NAMALWA (cell line): ENCODE measurements at regions not wholly inside any gene's neighbourhood (a gene's known extent, or its start where the extent isn't known, plus 50 kb on each side); places are given as distances from the start of the nearest gene placed in this dataset.
"Not testable (repeated sequence)": the region's sequence is repeated elsewhere in the genome, so short reads cannot be mapped to it uniquely, and the experiment has no call there.

Experiments
- DNase-seq: peaks from one replicate; pipeline ENCODE4 v3.0.0-alpha.2; 2015; ENCODE audit warnings: low spot score

DNA sequence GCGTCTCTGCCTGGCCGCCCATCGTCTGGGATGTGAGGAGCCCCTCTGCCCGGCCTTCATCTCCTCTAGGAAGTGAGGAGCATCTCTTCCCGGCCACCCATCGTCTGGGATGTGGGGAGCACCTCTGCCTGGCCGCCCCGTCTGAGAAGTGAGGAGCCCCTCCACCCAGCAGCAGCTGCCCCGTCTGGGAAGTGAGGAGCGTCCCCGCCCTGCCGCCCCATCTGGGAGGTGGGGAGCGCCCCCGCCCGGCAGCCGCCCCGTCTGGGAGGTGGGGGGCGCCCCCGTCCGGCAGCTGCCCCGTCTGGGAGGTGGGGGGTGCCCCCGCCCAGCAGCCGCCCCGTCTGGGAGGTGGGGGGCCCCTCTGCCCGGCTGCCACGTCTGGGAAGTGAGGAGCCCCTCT is 153.7 kb upstream of the MYRIP start:
- not testable (repeated sequence) for DNase-seq

DNA sequence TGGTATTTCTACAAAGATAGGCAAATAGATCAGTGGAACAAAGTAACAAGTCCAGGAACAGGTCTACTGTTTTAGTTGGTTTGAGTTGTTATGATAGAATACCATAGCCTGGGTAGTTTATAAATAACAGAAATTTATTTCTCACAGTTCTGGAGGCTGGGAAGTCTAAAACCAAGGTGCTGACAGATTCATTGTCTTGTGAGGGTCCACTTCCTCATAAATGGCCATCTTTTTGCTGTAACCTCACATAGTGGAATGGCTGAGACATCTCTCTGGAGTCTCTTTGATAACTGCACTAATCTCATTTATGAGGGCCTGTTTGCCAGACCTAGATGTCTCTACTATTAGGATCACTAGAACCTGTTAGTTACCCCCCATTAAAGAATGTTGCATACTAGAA is 152.3 kb upstream of the MYRIP start:
- DNase-seq, result no peak

- no peak for DNase-seq
Observed at GRCh38 chr3:39657775-39658174, 151.6 kb upstream of the MYRIP start.

GRCh38 chr3:39664931-39665330 is 144.5 kb upstream of the MYRIP start:
- no peak for DNase-seq

DNA sequence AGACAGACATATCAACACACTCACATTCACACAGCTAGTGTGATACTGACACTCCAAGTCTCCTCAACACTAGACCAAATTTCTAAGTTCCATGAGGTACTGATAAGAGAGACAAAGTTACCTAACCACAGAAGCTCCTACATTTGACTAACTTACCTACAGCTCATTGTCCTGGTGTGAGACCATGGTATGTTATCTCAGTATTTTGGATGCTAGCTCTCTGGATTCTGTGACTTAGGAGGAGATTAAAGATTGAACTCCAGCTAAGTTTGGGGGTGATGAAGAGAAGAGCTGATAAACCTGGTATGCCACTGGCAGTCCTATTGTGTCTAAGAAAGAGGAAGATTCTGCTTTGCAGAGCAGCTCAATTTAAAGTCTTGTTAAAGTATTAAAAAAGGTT is 144.0 kb upstream of the MYRIP start:
- DNase-seq, result no peak

- peak; percentile 69 for DNase-seq
Observed at GRCh38 chr3:39668420-39668819, 141.0 kb upstream of the MYRIP start.

DNA sequence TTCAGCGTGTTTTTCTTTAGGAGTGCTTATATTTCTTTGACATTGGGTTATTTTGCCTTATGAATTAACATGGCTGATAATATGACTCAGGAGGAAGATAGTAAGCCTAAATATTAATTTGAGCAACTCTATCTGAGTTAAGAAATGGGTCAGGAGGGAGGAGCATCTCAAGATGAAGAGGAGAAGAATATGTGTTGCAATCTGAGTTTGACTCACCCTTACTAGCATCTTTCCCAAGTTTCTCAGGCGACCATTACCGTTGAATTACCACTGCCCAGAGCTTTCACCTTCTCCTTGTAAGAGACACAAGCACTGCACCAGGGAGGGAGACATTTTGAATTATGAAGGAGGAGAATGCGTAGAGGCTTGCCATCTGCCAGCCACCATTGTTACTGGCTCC is 138.3 kb upstream of the MYRIP start:
- DNase-seq, result no peak

- no peak for DNase-seq
Observed at GRCh38 chr3:39671600-39671999, 137.8 kb upstream of the MYRIP start.

DNA sequence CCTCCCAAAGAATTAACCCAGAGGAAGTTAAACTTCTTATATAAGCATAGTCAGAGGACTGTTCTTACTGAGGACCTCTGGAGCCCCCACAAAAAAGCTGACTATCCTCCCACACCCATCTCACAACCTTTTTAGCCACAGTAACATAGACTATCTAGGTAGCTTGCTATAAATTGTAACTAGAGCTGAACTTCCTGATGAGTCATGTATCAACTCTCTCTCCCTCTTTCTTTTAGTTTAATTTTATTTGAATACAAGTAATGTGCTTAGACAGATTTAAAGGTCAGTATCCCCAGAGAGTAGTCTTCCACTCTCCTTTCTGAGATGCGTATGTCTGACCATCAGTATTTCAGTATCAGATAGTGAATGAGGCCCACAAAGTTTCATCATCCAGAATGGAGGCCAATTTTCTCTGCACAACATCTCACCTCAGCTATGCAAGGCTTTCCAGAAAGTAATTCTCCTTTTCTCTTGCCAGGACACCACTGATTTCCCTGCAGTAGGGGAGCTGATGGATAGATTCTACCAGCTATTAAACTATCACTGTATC is 104.0 kb upstream of the MYRIP start:
- no peak for DNase-seq

DNA sequence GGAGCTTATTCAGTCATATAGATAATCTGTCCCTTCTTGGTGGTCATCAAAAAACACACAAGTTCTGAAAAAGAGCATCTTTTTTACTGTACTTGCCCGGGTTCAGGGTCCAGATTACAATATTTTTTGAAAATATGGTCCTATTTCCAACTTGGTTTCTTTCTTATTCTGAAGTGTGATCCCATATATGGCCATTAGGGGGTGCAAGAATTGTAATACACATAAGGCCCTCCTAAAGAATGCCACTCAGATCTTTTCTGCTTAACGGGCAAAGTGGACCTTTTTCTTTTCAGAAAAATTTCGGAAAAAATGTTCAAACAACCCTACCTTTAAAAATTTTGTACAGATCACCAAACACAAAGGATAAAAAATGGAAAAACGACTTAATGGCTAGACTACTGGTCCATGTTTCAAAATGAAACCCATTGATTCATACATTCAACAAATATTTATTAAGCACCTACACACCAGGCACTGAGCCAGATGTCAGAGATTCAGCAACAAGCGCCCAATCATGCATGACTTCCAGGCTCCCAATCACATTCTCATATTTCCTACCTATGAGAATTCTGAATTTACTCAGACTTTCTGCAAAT is 102.0 kb upstream of the MYRIP start:
- peak; percentile 53 for DNase-seq

GRCh38 chr3:39712413-39713048 is 96.9 kb upstream of the MYRIP start:
- no peak for DNase-seq

- DNase-seq, result not testable (repeated sequence)
Observed at GRCh38 chr3:39713341-39713740, 96.1 kb upstream of the MYRIP start.

- no peak for DNase-seq
Observed at GRCh38 chr3:39716849-39717248, 92.6 kb upstream of the MYRIP start.

DNA sequence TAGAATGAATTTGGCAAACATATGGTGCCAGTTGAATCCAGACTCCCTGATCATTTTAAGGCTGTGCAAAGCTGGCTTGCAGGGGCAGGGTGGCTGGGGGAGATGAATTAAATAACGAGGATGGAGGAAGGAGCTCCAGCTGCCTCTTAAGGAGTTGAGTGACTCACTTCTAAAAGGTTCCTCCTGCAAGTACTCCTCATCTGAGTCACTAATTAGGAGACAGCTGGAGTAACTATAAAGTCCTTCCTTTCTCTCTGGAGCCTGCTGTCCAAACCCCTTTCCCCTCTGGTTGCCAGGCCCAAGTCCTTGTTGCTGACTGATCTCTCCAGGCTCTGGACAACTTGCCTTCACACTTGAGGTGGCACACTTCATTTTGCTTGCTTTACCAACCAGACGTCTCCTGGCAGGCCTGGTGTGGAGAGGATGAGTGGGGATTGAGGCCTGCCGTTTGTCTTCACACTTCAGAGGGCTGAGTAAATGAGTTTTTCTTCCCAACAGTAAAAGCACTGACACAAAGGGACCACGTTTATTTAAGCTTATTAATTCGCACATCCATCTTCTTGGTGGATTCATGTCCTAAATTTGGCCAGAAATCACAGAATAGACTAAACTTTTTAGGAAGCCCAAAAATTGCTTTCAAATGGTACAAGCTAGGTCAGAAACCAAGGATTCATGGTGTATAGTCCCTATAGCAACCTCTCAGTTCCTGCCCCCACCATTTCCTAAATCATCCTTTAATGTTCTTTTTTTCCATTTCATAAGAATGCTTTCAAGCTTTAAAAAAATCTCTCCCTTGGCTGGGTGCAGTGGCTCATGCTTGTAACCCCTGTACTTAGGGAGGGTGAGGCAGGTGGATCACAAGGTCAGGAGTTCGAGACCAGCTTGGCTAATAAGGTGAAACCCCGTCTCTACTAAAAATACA is 90.5 kb upstream of the MYRIP start:
- DNase-seq, result no peak

DNA sequence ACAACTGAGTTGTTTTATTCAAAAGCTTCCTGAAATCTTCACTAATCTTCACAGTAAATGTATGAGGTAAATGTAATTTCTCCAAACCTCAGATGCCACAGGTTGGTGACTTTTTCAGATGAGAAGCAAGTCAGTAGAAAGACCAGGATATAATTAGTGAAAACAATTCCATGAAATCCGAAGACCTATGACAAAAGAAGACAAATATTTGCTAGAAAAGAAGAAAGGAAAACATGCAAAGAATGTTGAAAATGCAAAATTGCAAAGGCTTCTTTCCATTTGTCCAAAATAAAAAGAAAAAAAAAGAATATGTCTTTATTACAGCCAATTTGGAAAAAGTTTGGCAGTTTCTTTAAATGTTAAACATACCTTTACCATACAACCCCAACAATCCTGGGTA is 88.3 kb upstream of the MYRIP start:
- DNase-seq, result no peak

GRCh38 chr3:39724233-39724846 is 85.1 kb upstream of the MYRIP start:
- DNase-seq, result no peak

GRCh38 chr3:39725321-39725720 is 84.1 kb upstream of the MYRIP start:
- DNase-seq, result no peak

DNA sequence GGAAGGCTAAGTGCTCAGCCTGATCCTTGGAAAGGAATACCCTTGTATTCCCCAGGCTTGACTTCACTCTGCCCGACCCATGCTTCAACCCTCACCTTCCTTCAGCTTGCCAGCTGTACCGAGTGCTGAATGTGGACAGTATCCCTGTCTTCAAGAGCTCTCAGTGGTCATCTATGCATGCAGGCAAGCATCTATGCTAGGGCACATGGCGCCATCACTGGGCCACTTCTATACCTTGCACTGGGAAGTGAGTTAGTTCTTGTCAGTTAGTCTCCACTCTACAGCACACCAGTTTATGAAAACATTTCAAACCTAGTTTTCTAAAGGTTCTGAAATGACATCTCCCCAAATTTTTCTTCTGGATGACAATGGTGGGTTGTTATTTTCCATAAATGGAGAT is 82.0 kb upstream of the MYRIP start:
- DNase-seq, result no peak

DNA sequence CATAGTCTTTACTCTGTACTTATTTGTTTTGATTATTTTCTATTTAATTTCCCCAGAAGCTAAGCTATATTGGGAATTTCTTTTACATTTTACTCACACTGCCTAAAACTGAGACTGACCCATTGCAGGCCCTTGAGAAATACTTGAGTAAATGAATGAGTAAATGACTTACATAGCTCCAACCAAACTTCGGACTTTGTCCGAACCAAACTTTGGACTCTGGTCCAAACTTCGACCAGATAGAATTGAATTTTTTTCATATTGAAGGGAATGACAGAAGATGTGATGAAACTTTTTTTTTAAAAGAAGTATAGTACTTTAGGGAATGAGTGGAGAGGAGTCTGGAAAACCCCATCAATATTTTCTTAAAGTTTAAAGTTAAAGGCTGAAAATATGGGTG is 75.6 kb upstream of the MYRIP start:
- DNase-seq, result no peak

- DNase-seq, result not testable (repeated sequence)
Observed at GRCh38 chr3:39739658-39740057, 69.8 kb upstream of the MYRIP start.

DNA sequence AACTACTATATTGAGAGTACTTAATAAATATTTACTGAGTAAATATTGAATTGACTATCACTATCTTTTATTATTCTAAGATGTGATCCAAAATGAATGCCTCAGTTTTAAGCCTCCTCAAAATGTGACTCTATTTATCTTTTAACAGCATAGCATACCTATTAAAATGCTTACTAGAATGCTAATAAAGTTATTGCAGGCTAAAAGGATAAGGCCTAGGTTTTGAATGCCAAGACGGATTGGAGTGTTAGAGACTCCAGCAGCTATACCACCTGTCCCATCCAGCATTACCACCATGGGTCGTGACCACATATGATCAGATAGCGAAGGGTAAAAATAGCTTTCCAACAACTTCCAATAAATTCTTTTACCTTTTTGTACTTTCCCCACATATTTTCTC is 64.7 kb upstream of the MYRIP start:
- DNase-seq, result no peak

DNA sequence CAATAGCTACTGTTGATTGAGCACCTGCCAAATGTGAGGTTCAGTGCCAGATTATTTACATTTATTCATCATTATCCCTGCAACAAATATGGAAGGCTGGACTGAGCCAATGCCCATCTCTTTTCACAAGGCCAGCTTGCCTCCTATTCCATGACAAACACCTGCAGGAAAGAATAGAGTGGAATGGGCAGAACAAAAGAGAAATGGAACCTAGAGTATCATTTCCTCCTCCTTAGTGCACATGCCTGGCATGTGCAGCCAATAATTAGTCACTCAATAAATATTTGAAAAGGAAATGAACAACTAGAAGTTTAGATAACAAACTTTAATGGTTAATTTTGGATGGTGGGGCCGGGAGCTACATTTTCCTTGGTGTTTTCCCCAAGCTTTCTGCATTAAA is 61.4 kb upstream of the MYRIP start:
- no peak for DNase-seq
